DND-41 (cell line): ENCODE measurements at regions not wholly inside any gene's neighbourhood (a gene's known extent, or its start where the extent isn't known, plus 50 kb on each side); places are given as distances from the start of the nearest gene placed in this dataset.

Source experiments
- EZH2 ChIP-seq: IDR thresholded peaks from 3 replicates; pipeline ENCODE4 v1.6.1; 2012; ENCODE audit warnings: borderline replicate concordance, low read depth, mild to moderate bottlenecking, moderate library complexity, low read length, inconsistent platforms; ENCODE audit not compliant: severe bottlenecking
- TF ChIP-seq, protein P1 (sequence below): IDR thresholded peaks from 2 replicates; pipeline ENCODE4 v1.5.1; 2012; ENCODE audit warnings: borderline replicate concordance, low read length, moderate library complexity, mild to moderate bottlenecking; ENCODE audit not compliant: poor library complexity, severe bottlenecking; ENCODE audit errors: extremely low read depth

DNA sequence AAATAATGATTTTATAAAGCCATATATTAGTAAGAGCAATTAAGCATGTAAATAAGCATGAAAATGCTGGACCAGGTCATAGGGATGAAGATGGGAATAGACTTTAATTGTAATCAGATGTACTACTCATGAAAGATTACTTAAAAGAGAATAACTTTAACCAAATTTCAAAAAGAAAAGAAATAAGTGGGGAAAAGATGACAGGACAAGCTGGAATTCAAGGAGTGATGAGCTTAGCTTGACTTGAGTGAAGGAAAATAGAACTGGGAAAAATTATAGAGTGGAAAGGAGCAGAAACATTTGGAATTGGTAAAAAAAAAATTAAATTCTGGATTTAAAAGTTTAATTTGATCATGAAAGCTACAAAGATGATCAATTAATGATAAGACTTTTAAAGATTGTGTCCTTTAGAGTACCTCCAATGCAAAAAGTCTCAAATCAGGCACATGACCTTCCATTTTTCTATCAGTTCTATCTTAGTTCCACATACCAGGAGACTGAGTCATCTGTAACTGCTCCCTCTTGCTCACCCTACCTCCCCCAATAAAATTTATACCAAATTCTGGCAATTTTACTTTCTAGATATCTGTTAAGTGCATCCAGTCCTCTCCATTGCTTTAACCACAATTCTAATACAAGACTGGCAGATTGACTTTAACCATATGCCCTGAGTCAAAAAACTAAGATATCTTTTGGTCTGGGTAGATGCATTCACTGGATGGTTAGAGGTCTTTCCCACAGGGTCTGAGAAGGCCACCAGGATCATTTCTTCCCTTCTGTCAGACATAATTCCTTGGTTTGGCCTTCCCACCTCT, 56.4 kb upstream of the SLIT2 start:
- TF ChIP-seq, protein P1, sequence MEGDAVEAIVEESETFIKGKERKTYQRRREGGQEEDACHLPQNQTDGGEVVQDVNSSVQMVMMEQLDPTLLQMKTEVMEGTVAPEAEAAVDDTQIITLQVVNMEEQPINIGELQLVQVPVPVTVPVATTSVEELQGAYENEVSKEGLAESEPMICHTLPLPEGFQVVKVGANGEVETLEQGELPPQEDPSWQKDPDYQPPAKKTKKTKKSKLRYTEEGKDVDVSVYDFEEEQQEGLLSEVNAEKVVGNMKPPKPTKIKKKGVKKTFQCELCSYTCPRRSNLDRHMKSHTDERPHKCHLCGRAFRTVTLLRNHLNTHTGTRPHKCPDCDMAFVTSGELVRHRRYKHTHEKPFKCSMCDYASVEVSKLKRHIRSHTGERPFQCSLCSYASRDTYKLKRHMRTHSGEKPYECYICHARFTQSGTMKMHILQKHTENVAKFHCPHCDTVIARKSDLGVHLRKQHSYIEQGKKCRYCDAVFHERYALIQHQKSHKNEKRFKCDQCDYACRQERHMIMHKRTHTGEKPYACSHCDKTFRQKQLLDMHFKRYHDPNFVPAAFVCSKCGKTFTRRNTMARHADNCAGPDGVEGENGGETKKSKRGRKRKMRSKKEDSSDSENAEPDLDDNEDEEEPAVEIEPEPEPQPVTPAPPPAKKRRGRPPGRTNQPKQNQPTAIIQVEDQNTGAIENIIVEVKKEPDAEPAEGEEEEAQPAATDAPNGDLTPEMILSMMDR: no peak
- TF ChIP-seq EZH2: no peak
